Right lobe of liver (tissue), 6 donors: ENCODE measurements at regions not wholly inside any gene's neighbourhood (a gene's known extent, or its start where the extent isn't known, plus 50 kb on each side); places are given as distances from the start of the nearest gene placed in this dataset.

Experiments
- ATAC-seq, 4 donors: fragments of 200-7000 bp; cut with Tn5 transposase; one replicate each; pipeline ENCODE4 v1.9.1; 2020; ENCODE audit warnings: mild to moderate bottlenecking in 4 of 4, moderate library complexity in 4 of 4
- DNase-seq, 3 donors: peaks; one replicate each; pipeline ENCODE4 v3.0.0-alpha.2; 2020
- H3K27ac ChIP-seq, 3 donors: fragments of 200-600 bp; one replicate each; pipeline ENCODE4 v1.8.0; 2022
- H3K27me3 ChIP-seq, 2 donors: fragments of 200-600 bp; one replicate each; pipeline ENCODE4 v1.8.0; 2022
- H3K36me3 ChIP-seq, 4 donors: fragments of 200-600 bp; sonication (generic) in 1 of 4; one replicate each; pipeline versions ENCODE4 v1.5.1 to v1.8.0; 2017 to 2022; ENCODE audit warnings: control low read depth in 1 of 4
- H3K4me1 ChIP-seq, 4 donors: fragments of 200-600 bp; sonication (generic) in 1 of 4; one replicate each; pipeline versions ENCODE4 v1.5.1 to v1.8.0; 2017 to 2022; ENCODE audit warnings: control low read depth in 1 of 4
- H3K4me3 ChIP-seq, 3 donors: fragments of 200-600 bp; one replicate each; pipeline ENCODE4 v1.8.0; 2022
- H3K9me3 ChIP-seq, 4 donors: fragments of 200-600 bp; sonication (generic) in 1 of 4; one replicate each; pipeline versions ENCODE4 v1.5.1 to v1.8.0; 2017 to 2022; ENCODE audit warnings: control low read depth in 1 of 4
- CTCF ChIP-seq, 4 donors: fragments of 200-600 bp in 3 of 4; fragments of 450-650 bp in 1 of 4; IDR thresholded peaks; one replicate each; pipeline versions ENCODE4 v1.5.1 to v1.8.0; 2016 to 2022; ENCODE audit warnings: antibody characterized with exemption in 4 of 4, mild to moderate bottlenecking in 2 of 4
- POLR2A ChIP-seq: fragments of 450-650 bp; IDR thresholded peaks from one replicate; pipeline ENCODE4 v1.6.1; 2017; ENCODE audit warnings: antibody characterized with exemption, mild to moderate bottlenecking
- WGBS: methylation state at CpG from one replicate; pipeline ENCODE4 v1.1.6; 2018; ENCODE audit warnings: low coverage, low lambda C conversion rate; ENCODE audit not compliant: insufficient coverage; ENCODE audit errors: missing lambda C conversion rate; 5-methylcytosine and 5-hydroxymethylcytosine counted together
- intact Hi-C, 2 donors: fragments of 100-400 bp; cut with DNase I; formaldehyde crosslinking; loops; one replicate each; pipeline versions ENCODE4 v1.11.2 to v1.14.1; 2022
- donor health status: DM: no; HTN: yes; CAD: no.
- donor health status: DM: no; HTN: no; CAD: no.
- donor health status: DM: no; HTN: no; CAD: no.
- donor health status: DM: no; HTN: yes; CAD: no.
- donor health status: DM: no; HTN: yes; CAD: no.

GRCh38 chr9:78468974-78469576, 172.2 kb downstream of the PSAT1 start:
- no peak for ATAC-seq
- intact Hi-C loops = no loop called here
- no peaks in the 10 kb centered on the region for H3K4me1 ChIP-seq
- TF ChIP-seq CTCF (IDR thresholded peaks at IDR 0.05) (no peak), POLR2A (no peak)
- DNase-seq = no peak
- WGBS = 61% methylated on average over 5 of the region's 5 CpGs
- H3K27ac ChIP-seq = no peak overlapping the region
- no peaks in the 10 kb centered on the region for H3K9me3 ChIP-seq
- no peak overlapping the region for H3K4me3 ChIP-seq
- no peaks in the 10 kb centered on the region for H3K27me3 ChIP-seq
- no peaks in the 10 kb centered on the region for H3K36me3 ChIP-seq

- no peaks in the 10 kb centered on the region for H3K36me3 ChIP-seq
- no peak overlapping the region for H3K4me3 ChIP-seq
- H3K27me3 ChIP-seq = no peaks in the 10 kb centered on the region
- ATAC-seq (no peak), DNase-seq (no peak)
- H3K4me1 ChIP-seq = no peaks in the 10 kb centered on the region
- intact Hi-C loops = no loop called here
- TF ChIP-seq CTCF (IDR thresholded peaks at IDR 0.05) = no peak
- TF ChIP-seq POLR2A = no peak
- H3K27ac ChIP-seq = no peak overlapping the region
- no peaks in the 10 kb centered on the region for H3K9me3 ChIP-seq
Observed at GRCh38 chr9:78470216-78470615, 173.3 kb downstream of the PSAT1 start.

DNA sequence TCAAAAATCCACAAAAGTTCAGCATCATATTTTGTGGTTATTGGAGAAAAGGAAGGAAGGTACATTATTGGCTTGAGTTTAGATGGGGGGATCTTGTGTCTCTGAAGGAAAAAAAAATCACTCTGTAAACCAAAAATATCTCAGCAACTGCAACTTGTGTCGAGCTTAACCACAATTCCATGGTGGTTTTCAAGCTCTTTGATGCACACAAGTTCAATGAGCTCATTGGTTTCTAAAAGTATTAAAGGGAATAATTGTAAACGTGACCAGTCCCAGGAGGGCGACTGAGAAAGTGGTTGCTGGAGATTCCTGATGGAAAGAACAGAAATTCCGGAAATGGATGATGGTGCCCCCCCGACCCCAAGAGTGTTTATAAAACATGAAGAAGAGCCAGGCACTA, 173.8 kb downstream of the PSAT1 start:
- Histone ChIP-seq H3K4me3 (no peak overlapping the region), H3K4me1 (no peaks in the 10 kb centered on the region), H3K36me3 (no peaks in the 10 kb centered on the region), H3K27ac (no peak overlapping the region), H3K9me3 (no peaks in the 10 kb centered on the region), H3K27me3 (no peaks in the 10 kb centered on the region)
- intact Hi-C loops = no loop called here
- TF ChIP-seq CTCF (IDR thresholded peaks at IDR 0.05) (no peak), POLR2A (no peak)
- WGBS = 72% methylated on average over 5 of the region's 5 CpGs
- no peak for ATAC-seq
- no peak for DNase-seq

GRCh38 chr9:78472111-78472510, 175.2 kb downstream of the PSAT1 start:
- H3K27me3 ChIP-seq = no peaks in the 10 kb centered on the region
- H3K36me3 ChIP-seq = no peaks in the 10 kb centered on the region
- WGBS = 66% methylated on average over 3 of the region's 3 CpGs
- ATAC-seq (no peak), DNase-seq (no peak)
- intact Hi-C loops = no loop called here
- TF ChIP-seq CTCF (IDR thresholded peaks at IDR 0.05) (no peak), POLR2A (no peak)
- H3K4me3 ChIP-seq = no peak overlapping the region
- H3K27ac ChIP-seq = no peak overlapping the region
- H3K9me3 ChIP-seq = no peaks in the 10 kb centered on the region
- no peaks in the 10 kb centered on the region for H3K4me1 ChIP-seq

DNA sequence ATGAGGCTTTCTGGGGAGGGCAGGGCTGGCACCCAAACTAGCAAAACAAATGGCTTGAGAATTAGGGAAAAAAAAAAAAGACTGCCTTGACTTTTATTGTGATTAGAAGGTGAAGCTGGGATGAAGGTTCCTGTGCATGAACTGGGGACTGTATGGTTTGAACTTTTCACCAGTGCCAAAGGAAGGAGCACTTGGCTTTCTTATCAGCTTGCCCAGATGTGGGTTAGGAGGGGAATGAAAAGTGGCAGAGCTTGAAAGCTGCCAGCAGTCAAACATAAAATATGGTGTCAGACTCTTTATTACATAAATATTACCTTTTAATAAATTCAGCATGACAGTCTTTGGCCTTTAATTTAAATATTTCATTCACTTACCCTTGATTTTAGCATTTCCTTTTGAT, 182.5 kb downstream of the PSAT1 start:
- Histone ChIP-seq H3K4me1 (peaks cover 0 to 3% (median 0%) of the 10 kb centered on the region in 4 donors), H3K4me3 (no peak overlapping the region), H3K27ac (no peak overlapping the region), H3K36me3 (no peaks in the 10 kb centered on the region), H3K27me3 (no peaks in the 10 kb centered on the region), H3K9me3 (no peaks in the 10 kb centered on the region)
- intact Hi-C loops = no loop called here
- ATAC-seq = no peak
- DNase-seq = no peak
- no peak for TF ChIP-seq CTCF (IDR thresholded peaks at IDR 0.05)
- TF ChIP-seq POLR2A = no peak
